Retinal pigment epithelial cell (primary cell): ENCODE measurements at regions not wholly inside any gene's neighbourhood (a gene's known extent, or its start where the extent isn't known, plus 50 kb on each side); places are given as distances from the start of the nearest gene placed in this dataset.

ENCODE experiments used
- DNase-seq: peaks from one replicate; pipeline ENCODE4 v3.0.0-alpha.2; 2010; ENCODE audit warnings: low read depth
- H3K4me3 ChIP-seq: 2 replicates; pipeline ENCODE4 v1.5.1; 2011; ENCODE audit warnings: mild to moderate bottlenecking, low read length, control low read depth, moderate library complexity
- TF ChIP-seq, protein P1 (sequence below): conservative IDR thresholded peaks from 2 replicates; pipeline ENCODE4 v1.5.1; 2011; ENCODE audit warnings: low read depth, low read length, control low read depth, inconsistent platforms

DNA sequence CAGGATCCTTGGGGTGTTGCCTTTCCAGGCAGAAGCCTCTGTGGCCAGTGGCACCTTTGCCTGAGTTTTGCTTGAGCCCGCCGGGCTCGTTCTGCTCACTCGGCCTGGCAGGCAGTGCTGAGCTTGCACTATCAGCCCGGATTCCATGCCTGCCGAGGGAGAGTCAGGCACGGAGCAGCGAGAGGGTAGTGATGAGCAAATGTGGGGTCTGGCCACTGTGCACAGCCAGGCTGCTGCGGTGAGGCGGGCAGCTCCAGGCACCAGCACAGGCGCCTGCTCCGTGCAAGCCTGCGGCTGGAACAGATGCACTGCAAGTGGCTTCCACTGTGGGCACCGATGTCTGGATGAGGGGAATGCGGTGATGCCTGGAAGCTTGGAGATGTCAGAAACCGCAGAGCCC is 619.2 kb downstream of the RAPGEF2 start:
- no peak overlapping the region for H3K4me3 ChIP-seq
- no peak for DNase-seq
- TF ChIP-seq, protein P1, sequence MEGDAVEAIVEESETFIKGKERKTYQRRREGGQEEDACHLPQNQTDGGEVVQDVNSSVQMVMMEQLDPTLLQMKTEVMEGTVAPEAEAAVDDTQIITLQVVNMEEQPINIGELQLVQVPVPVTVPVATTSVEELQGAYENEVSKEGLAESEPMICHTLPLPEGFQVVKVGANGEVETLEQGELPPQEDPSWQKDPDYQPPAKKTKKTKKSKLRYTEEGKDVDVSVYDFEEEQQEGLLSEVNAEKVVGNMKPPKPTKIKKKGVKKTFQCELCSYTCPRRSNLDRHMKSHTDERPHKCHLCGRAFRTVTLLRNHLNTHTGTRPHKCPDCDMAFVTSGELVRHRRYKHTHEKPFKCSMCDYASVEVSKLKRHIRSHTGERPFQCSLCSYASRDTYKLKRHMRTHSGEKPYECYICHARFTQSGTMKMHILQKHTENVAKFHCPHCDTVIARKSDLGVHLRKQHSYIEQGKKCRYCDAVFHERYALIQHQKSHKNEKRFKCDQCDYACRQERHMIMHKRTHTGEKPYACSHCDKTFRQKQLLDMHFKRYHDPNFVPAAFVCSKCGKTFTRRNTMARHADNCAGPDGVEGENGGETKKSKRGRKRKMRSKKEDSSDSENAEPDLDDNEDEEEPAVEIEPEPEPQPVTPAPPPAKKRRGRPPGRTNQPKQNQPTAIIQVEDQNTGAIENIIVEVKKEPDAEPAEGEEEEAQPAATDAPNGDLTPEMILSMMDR, result no peak

DNA sequence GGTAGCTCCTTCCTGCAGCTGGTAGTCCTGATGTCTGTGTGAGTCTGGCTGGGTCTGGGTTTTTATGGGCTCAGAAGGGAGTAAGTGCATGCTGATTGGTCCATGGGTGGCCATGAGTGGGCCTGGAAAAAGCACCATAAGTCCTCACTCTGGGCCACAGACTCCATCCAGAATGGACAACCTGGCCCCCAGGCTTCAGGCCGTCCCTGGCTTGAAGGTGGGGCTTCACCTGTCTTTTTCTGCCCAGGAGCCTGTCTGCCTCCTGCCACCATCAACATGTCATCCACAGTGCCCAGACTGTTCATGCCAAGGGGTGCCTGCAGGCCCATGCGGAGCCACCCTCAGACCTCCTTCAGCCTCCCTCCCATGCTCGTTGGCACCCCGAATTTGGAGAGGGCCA is 620.0 kb downstream of the RAPGEF2 start:
- TF ChIP-seq, protein P1, result no peak
- no peak overlapping the region for H3K4me3 ChIP-seq
- no peak for DNase-seq

DNA sequence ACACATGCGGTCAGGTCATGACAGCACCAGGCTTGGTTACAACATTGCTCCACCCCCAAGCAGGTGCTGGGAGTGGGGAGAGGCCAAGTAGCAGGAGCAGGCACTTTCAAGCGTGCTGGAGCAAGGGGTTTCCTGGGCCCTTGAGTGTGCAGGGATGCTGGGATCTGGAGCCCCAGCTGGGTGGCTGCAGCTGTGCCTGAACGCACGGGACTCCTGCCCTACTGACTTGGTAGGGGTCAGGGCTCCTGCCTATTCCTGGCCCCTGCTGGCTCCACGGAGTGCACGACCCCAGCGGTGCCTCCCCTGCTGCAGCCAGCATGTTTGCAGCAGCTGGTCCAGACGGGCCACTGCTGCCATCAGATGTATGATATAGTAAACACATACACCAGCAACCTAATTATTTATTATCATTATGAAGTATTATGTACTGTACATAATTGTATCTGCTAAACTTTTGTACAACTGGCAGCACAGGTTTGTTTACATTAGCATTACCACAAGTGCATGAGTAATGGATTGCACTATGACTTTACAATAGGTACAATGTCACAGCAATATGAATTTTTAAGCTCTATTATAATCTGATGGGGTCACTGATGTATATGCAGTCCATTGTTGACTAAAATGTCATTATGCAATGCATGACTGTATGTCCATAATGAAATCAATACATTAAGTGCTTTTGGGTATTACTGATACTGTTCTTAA is 620.6 kb downstream of the RAPGEF2 start:
- H3K4me3 ChIP-seq, result no peak overlapping the region
- TF ChIP-seq, protein P1, result no peak
- no peak for DNase-seq

DNA sequence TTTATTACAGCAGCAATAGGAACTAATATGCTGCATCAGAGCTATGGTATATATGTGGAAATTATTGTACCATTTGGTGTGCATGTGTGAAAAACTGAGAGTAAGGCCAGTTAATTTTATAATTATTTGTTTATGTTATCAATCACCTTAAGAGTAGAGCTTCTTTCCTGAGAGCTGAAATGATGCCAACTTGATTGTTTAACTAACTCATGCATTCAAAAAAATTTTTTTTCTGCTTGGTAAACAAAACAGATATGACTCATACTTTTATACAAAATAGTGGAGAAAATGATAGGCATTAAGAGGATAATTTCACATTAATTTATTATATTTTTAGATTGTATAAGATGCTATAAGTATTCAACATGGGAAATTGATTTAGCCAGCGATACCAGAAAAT is 622.7 kb downstream of the RAPGEF2 start:
- H3K4me3 ChIP-seq, result no peak overlapping the region
- TF ChIP-seq, protein P1, result no peak
- DNase-seq, result no peak

DNA sequence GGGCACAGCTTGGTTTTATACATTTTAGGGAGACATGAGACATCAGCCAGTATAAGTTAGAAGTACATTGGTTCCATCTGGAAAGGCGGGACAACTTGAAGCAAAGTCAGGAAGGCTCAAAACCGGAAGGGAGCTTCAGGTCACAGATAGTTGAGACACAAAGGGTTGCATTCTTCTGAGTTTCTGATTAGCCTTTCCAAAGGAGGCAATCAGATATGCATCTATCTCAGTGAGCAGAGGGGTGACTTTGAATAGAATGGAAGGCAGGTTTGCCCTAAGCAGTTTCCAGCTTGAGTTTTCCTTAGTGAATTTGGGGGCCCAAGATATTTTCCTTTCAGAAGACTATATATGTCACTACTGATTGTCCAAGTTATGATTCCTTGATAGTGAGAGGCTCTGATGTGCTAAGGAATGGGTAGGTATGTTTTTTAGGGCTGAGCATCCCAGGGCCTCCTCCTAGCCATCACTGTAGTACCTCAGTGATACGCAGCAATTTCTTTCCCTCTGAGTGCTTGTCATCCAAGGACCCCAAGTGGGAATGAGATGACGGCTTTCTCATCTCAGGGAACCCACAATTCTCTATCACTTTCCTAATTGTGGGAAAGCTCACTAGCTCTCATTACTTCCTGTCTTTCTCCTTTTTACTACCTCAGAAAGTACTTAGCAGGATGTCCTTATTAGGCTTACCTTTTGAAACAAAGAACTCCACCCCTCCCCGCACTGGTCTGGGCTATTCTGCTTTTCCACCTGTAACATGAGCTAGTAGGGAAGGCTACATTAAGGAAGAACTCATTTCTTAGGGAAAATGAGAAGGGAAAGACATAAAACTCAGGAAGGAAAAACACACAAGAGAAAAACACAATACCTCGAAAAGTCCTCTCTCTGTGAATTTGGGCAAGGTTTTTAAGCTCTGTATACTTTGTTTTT is 632.7 kb downstream of the RAPGEF2 start:
- DNase-seq, result no peak
- TF ChIP-seq, protein P1, result no peak
- H3K4me3 ChIP-seq, result no peak overlapping the region

DNA sequence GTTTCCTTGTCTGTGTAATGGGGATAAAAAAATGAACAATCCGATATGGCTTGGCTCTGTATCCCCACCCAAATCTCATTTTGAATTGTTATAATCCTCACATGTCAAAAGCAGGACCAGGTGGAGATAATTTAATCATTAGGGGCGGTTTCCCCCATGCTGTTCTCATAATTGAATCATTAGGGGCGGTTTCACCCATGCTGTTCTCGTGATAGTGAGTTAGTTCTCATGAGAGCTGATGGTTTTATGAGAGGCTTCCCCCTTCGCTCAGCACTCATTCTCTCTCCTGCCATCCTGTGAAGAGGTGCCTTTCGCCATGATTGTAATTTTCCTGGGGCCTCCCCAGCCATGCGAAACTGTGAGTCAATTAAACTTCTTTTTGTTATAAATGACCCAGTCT is 633.5 kb downstream of the RAPGEF2 start:
- TF ChIP-seq, protein P1, result no peak
- H3K4me3 ChIP-seq, result no peak overlapping the region
- no peak for DNase-seq

DNA sequence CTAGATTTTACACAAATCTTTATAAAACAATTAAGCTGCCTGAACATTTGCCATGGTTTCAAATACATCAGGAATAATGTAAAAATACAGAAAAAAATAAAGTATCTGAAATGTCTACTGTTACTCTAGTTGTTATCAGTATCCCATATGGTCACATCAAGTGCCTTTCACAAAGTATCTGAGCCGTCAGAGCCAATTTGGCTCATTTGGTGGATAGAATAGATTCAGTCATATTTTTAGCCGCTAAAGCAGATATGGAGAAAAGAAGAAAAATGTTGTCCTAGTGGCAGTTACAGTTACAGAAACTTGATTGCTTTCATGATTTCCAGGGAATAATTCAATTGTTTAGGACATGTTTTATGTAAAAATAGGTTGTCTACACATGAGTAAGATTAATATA is 641.1 kb downstream of the RAPGEF2 start:
- TF ChIP-seq, protein P1, result no peak
- DNase-seq, result no peak

More for the DNA sequence above, 641.1 kb downstream of the RAPGEF2 start:
- H3K4me3 ChIP-seq, result no peak overlapping the region
